A549 (cell line): ENCODE measurements at regions not wholly inside any gene's neighbourhood (a gene's known extent, or its start where the extent isn't known, plus 50 kb on each side); places are given as distances from the start of the nearest gene placed in this dataset.

Experiments used
- ATAC-seq, 2 experiments: fragments of 200-7000 bp in 1 of 2; fragments of >200 bp in 1 of 2; cut with Nextera tagmentation in 1 of 2; cut with Tn5 transposase in 1 of 2; 3 replicates each; pipeline versions ENCODE4 v1.8.0 to v1.9.1; 2018 to 2020; ENCODE audit warnings: mild to moderate bottlenecking in 1 of 2, moderate library complexity in 1 of 2
- CTCF ChIA-PET: fragments of 300-600 bp; sonication (Branson Sonifier 250); formaldehyde crosslinking; extraction: SDS; loops from one replicate; lab custom pipeline; 2021; ENCODE audit warnings: antibody characterized with exemption, inconsistent platforms; lab: Yijun Ruan, JAX
- POLR2A ChIA-PET: fragments of 350-600 bp; formaldehyde crosslinking; extraction: SDS; loops from one replicate; lab custom pipeline; 2021; ENCODE audit warnings: antibody characterized with exemption, inconsistent platforms; lab: Yijun Ruan, JAX
- DNase-seq, 2 experiments: peaks; one replicate each; pipeline versions ENCODE4 v3.0.0 to v3.0.0-alpha.2; 2011 to 2016; ENCODE audit warnings: low read depth in 1 of 2, low spot score in 1 of 2
- FAIRE-seq: peaks from 2 replicates; lab custom pipeline; 2011; peaks lifted over from hg19 to GRCh38; lab: Jason Lieb, UNC
- H3K27ac ChIP-seq, 2 experiments: fragments of >200 bp; sonication (Bioruptor Twin); formaldehyde crosslinking; 3 replicates each; pipeline ENCODE4 v1.5.1; 2016 to 2017
- H3K4me1 ChIP-seq: fragments of >200 bp; sonication (Bioruptor Twin); formaldehyde crosslinking; 3 replicates; pipeline ENCODE4 v1.6.1; 2016
- H3K4me2 ChIP-seq: fragments of >200 bp; sonication (Bioruptor Twin); formaldehyde crosslinking; 3 replicates; pipeline ENCODE4 v1.6.1; 2016
- H3K4me3 ChIP-seq: fragments of >200 bp; sonication (Bioruptor Twin); formaldehyde crosslinking; 3 replicates; pipeline ENCODE4 v1.5.1; 2016
- H3K9me3 ChIP-seq: fragments of >200 bp; sonication (Bioruptor Twin); formaldehyde crosslinking; 3 replicates; pipeline ENCODE4 v1.6.1; 2016
- ATOH8 ChIP-seq: fragments of 250-450 bp; sonication (Bioruptor Pico); IDR thresholded peaks from 2 replicates; pipeline ENCODE4 v1.5.0; 2020; ENCODE audit warnings: low read depth, mild to moderate bottlenecking, moderate library complexity
- CHD4 ChIP-seq: fragments of 200-600 bp; sonication (generic); IDR thresholded peaks from 2 replicates; pipeline ENCODE4 v1.6.1; 2016; ENCODE audit warnings: antibody characterized with exemption, mild to moderate bottlenecking, borderline replicate concordance
- EHF ChIP-seq: fragments of 250-450 bp; sonication (Bioruptor Pico); IDR thresholded peaks from 2 replicates; pipeline ENCODE4 v1.5.0; 2020; ENCODE audit warnings: mild to moderate bottlenecking
- ELK1 ChIP-seq: fragments of 150-350 bp; IDR thresholded peaks from 2 replicates; pipeline ENCODE4 v1.6.1; 2014; ENCODE audit warnings: low read depth, mild to moderate bottlenecking, low read length
- EP300 ChIP-seq, 2 experiments: fragments of >200 bp; sonication (Bioruptor Twin); formaldehyde crosslinking; IDR thresholded peaks; 2 replicates in 1 of 2; 3 replicates in 1 of 2; pipeline ENCODE4 v1.6.1; 2016 to 2017
- FOSL2 ChIP-seq, 2 experiments: fragments of 450-650 bp in 1 of 2; fragments of >200 bp in 1 of 2; sonication (Bioruptor Twin) in 1 of 2; formaldehyde crosslinking; IDR thresholded peaks; 2 replicates each; pipeline versions ENCODE4 v1.5.0 to v1.6.1; 2016 to 2020; ENCODE audit warnings: mild to moderate bottlenecking in 1 of 2, moderate library complexity in 1 of 2
- HDAC2 ChIP-seq: fragments of 200-600 bp; sonication (generic); IDR thresholded peaks from 2 replicates; pipeline ENCODE4 v1.6.1; 2016
- HMGXB4 ChIP-seq: fragments of 250-450 bp; sonication (Bioruptor Pico); IDR thresholded peaks from 2 replicates; pipeline ENCODE4 v1.5.0; 2021; ENCODE audit warnings: mild to moderate bottlenecking, moderate library complexity, borderline replicate concordance
- HOXA7 ChIP-seq: fragments of 250-450 bp; sonication (Bioruptor Pico); IDR thresholded peaks from 2 replicates; pipeline ENCODE4 v1.5.0; 2020; ENCODE audit warnings: mild to moderate bottlenecking, moderate library complexity
- HOXB13 ChIP-seq: fragments of 250-450 bp; sonication (Bioruptor Pico); IDR thresholded peaks from 2 replicates; pipeline ENCODE4 v1.5.0; 2020; ENCODE audit warnings: low read depth, mild to moderate bottlenecking, moderate library complexity
- HOXB5 ChIP-seq: fragments of 250-450 bp; sonication (Bioruptor Pico); IDR thresholded peaks from 2 replicates; pipeline ENCODE4 v1.5.0; 2020; ENCODE audit warnings: mild to moderate bottlenecking, moderate library complexity
- JUN ChIP-seq, 2 experiments: fragments of >200 bp; sonication (Bioruptor Twin); formaldehyde crosslinking; IDR thresholded peaks; 2 replicates in 1 of 2; 3 replicates in 1 of 2; pipeline ENCODE4 v1.6.1; 2016 to 2017
- JUNB ChIP-seq: fragments of >200 bp; sonication (Bioruptor Twin); formaldehyde crosslinking; IDR thresholded peaks from 2 replicates; pipeline ENCODE4 v1.6.1; 2016
- MAX ChIP-seq: IDR thresholded peaks from 2 replicates; pipeline ENCODE4 v1.6.1; 2012
- MAZ ChIP-seq: fragments of 150-350 bp; IDR thresholded peaks from 2 replicates; pipeline ENCODE4 v1.6.1; 2014; ENCODE audit warnings: antibody characterized with exemption, low read depth, low read length, borderline replicate concordance
- MYC ChIP-seq: IDR thresholded peaks from 2 replicates; pipeline ENCODE4 v1.6.1; 2012; ENCODE audit warnings: mild to moderate bottlenecking, inconsistent platforms, low read length, improper control_type of control experiment, borderline replicate concordance
- NFE2L2 ChIP-seq: fragments of 150-350 bp; conservative IDR thresholded peaks from 2 replicates; pipeline ENCODE4 v1.6.1; 2014; ENCODE audit warnings: low read length
- NPAS2 ChIP-seq: fragments of 250-450 bp; sonication (Bioruptor Pico); IDR thresholded peaks from 2 replicates; pipeline ENCODE4 v1.8.0; 2022; ENCODE audit warnings: mild to moderate bottlenecking, moderate library complexity, borderline replicate concordance
- POLR2A ChIP-seq: IDR thresholded peaks from 2 replicates; pipeline ENCODE4 v1.6.1; 2012; ENCODE audit warnings: mild to moderate bottlenecking, low read length
- POLR2AphosphoS2 ChIP-seq: conservative IDR thresholded peaks from 2 replicates; pipeline ENCODE4 v1.6.1; 2012; ENCODE audit warnings: low read length, improper control_type of control experiment, inconsistent platforms
- RARB ChIP-seq: fragments of 250-450 bp; sonication (Bioruptor Pico); IDR thresholded peaks from 2 replicates; pipeline ENCODE4 v1.8.0; 2021; ENCODE audit warnings: mild to moderate bottlenecking, moderate library complexity
- RCOR1 ChIP-seq: fragments of 150-350 bp; IDR thresholded peaks from 2 replicates; pipeline ENCODE4 v1.6.1; 2014; ENCODE audit warnings: antibody characterized with exemption, low read length, low read depth
- REST ChIP-seq: fragments of 200-600 bp; sonication (generic); IDR thresholded peaks from 2 replicates; pipeline ENCODE4 v1.6.1; 2016; ENCODE audit warnings: antibody characterized with exemption, mild to moderate bottlenecking, moderate library complexity
- RFX5 ChIP-seq: fragments of 450-650 bp; IDR thresholded peaks from 2 replicates; pipeline ENCODE4 v1.7.1; 2014; ENCODE audit warnings: antibody characterized with exemption, mild to moderate bottlenecking, moderate library complexity
- RNF2 ChIP-seq: fragments of 200-600 bp; sonication (generic); IDR thresholded peaks from 2 replicates; pipeline ENCODE4 v1.6.1; 2016; ENCODE audit warnings: low read depth, mild to moderate bottlenecking, antibody characterized with exemption, moderate library complexity, borderline replicate concordance
- SREBF2 ChIP-seq: fragments of 450-650 bp; IDR thresholded peaks from 2 replicates; pipeline ENCODE4 v1.6.1; 2014; ENCODE audit warnings: mild to moderate bottlenecking, moderate library complexity
- TFCP2L1 ChIP-seq: fragments of 250-450 bp; sonication (Bioruptor Pico); IDR thresholded peaks from 2 replicates; pipeline ENCODE4 v1.5.0; 2021; ENCODE audit warnings: mild to moderate bottlenecking
- TP53 ChIP-seq: fragments of 250-450 bp; sonication (Bioruptor Pico); IDR thresholded peaks from 2 replicates; pipeline ENCODE4 v1.5.0; 2021; ENCODE audit warnings: mild to moderate bottlenecking, moderate library complexity
- WGBS: methylation state at CpG from one replicate; pipeline ENCODE4 v1.1.6; 2017; ENCODE audit errors: missing lambda C conversion rate; 5-methylcytosine and 5-hydroxymethylcytosine counted together

GRCh38 chr6:45830441-45831139 is 185.1 kb downstream of the CLIC5 start:
- no peak for TF ChIP-seq MYC
- TF ChIP-seq TP53, result no peak
- no peak for TF ChIP-seq HMGXB4 (CRISPR knock-in tag)
- no peak for TF ChIP-seq NPAS2 (CRISPR knock-in tag)
- no peak for TF ChIP-seq HOXB13
- TF ChIP-seq JUNB, result no peak
- TF ChIP-seq MAZ, result no peak
- TF ChIP-seq EP300 (IDR thresholded peaks at IDR 0.05), result no peak
- no peak for TF ChIP-seq RARB (CRISPR knock-in tag)
- TF ChIP-seq CHD4, result no peak
- TF ChIP-seq NFE2L2, result no peak
- TF ChIP-seq ATOH8 (CRISPR knock-in tag), result no peak
- no peak for TF ChIP-seq POLR2AphosphoS2
- H3K4me2 ChIP-seq, result no peak overlapping the region
- no peak for DNase-seq

GRCh38 chr6:45829873-45830272 is 185.8 kb downstream of the CLIC5 start:
- no peaks in the 10 kb centered on the region for H3K4me1 ChIP-seq
- no peaks in the 10 kb centered on the region for H3K9me3 ChIP-seq
- ATAC-seq, result no peak
- no peak for FAIRE-seq
- no peak overlapping the region for H3K4me2 ChIP-seq
- ChIA-PET CTCF (no interaction called here), POLR2A (no interaction called here)
- 21% methylated on average over 1 of the region's 1 CpG for WGBS
- H3K4me3 ChIP-seq, result no peak overlapping the region
- no peak overlapping the region for H3K27ac ChIP-seq
- no peak for DNase-seq
- TF ChIP-seq FOSL2 (IDR thresholded peaks at IDR 0.05) (no peak), FOSL2 (CRISPR knock-in tag; IDR thresholded peaks at IDR 0.05) (no peak), SREBF2 (no peak), HOXB13 (no peak), HOXB5 (CRISPR knock-in tag) (no peak), JUN (IDR thresholded peaks at IDR 0.05) (no peak), EHF (CRISPR knock-in tag) (no peak), HOXA7 (CRISPR knock-in tag) (no peak)
- TF ChIP-seq, all 56 proteins: peak for 0

More at GRCh38 chr6:45830441-45831139, 185.1 kb downstream of the CLIC5 start:
- Histone ChIP-seq H3K9me3 (no peaks in the 10 kb centered on the region), H3K4me3 (no peak overlapping the region), H3K27ac (no peak overlapping the region), H3K4me1 (no peaks in the 10 kb centered on the region)
- no peak for FAIRE-seq
- WGBS, result 51% methylated on average over 8 of the region's 9 CpGs
- POLR2A ChIA-PET, result no interaction called here
- ATAC-seq, result no peak
- CTCF ChIA-PET, result no interaction called here

GRCh38 chr6:45827952-45828530 is 187.6 kb downstream of the CLIC5 start:
- no peak for DNase-seq
- 60% methylated on average over 7 of the region's 7 CpGs for WGBS
- Histone ChIP-seq H3K4me3 (no peak overlapping the region), H3K4me1 (no peaks in the 10 kb centered on the region), H3K9me3 (no peaks in the 10 kb centered on the region), H3K4me2 (no peak overlapping the region), H3K27ac (no peak overlapping the region)
- no peak for FAIRE-seq
- ChIA-PET CTCF (no interaction called here), POLR2A (no interaction called here)
- no peak for ATAC-seq
- TF ChIP-seq REST (no peak), HDAC2 (no peak), RFX5 (no peak), TFCP2L1 (CRISPR knock-in tag) (no peak), RNF2 (no peak), MAX (no peak), POLR2A (no peak), SREBF2 (no peak), RCOR1 (no peak), JUNB (no peak), ELK1 (no peak)
